ENCODE measurements at regions not wholly inside any gene's neighbourhood (a gene's known extent, or its start where the extent isn't known, plus 50 kb on each side); places are given as distances from the start of the nearest gene placed in this dataset.

- TF ChIP-seq POLR2A (IDR thresholded peaks at IDR 0.05) (no peak), CTCF (IDR thresholded peaks at IDR 0.05) (no peak)
Observed at GRCh38 chr22:22406445-22407027, 102.0 kb downstream of the ZNF280B start.

Measured in transverse colon (tissue), 3 donors.